Gastroesophageal sphincter (tissue), 3 donors: ENCODE measurements at regions not wholly inside any gene's neighbourhood (a gene's known extent, or its start where the extent isn't known, plus 50 kb on each side); places are given as distances from the start of the nearest gene placed in this dataset.

ENCODE experiments used
- CTCF ChIP-seq, 4 experiments: fragments of 200-600 bp in 2 of 4; fragments of 450-650 bp in 2 of 4; sonication (generic) in 1 of 4; IDR thresholded peaks; one replicate each; pipeline ENCODE4 v1.5.1; 2017 to 2019; ENCODE audit warnings: antibody characterized with exemption in 4 of 4, mild to moderate bottlenecking in 2 of 4, moderate library complexity in 2 of 4
- POLR2A ChIP-seq, 2 donors: fragments of 450-650 bp; IDR thresholded peaks; one replicate each; pipeline ENCODE4 v1.6.1; 2017; ENCODE audit warnings: antibody characterized with exemption in 2 of 2, mild to moderate bottlenecking in 2 of 2, moderate library complexity in 1 of 2

DNA sequence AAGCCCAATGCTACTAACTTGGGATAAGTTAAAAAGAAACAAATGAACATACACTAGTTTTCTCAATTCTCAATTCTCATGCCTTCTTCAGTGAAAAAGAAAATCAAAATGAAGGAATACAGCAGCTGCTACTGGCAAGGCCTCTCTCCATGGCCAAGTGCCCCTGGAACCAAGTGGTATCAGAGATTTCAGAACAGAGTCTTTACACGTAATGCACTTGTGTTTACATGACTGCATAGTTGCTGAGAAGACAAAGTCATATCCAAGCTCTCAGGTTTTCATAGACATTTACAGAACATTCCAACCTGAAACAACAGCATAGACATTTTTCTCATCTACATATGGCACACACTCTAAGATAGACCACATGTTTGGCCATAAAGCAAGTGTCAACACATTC lies 789.9 kb downstream of the CBLN2 start:
- no peak for TF ChIP-seq CTCF (IDR thresholded peaks at IDR 0.05)
- TF ChIP-seq POLR2A (IDR thresholded peaks at IDR 0.05): no peak
